ENCODE measurements at regions not wholly inside any gene's neighbourhood (a gene's known extent, or its start where the extent isn't known, plus 50 kb on each side); places are given as distances from the start of the nearest gene placed in this dataset.

- TF ChIP-seq MEF2A (IDR thresholded peaks at IDR 0.05; ENCODE audit: borderline replicate concordance, low read depth) = no peak
Observed at GRCh38 chr1:57489358-57490036, 65.6 kb upstream of the DAB1 start (continued).

- 20% methylated on average over 4 of the region's 4 CpGs for WGBS (ENCODE audit: low lambda C conversion rate)
- H3K4me1 ChIP-seq (ENCODE audit: control insufficient read depth in 1 of 2, insufficient read depth in 2 of 2, low read depth in 1 of 2, low read length in 1 of 2) = peaks cover 0 to 27% of the 10 kb centered on the region in 2 experiments; a peak in 1 of 4 replicates
- H3K79me2 ChIP-seq (ENCODE audit: insufficient read depth) = no peaks in the 10 kb centered on the region
- DNase-seq = no peak
- no peaks in the 10 kb centered on the region for H3K36me3 ChIP-seq (replicated peaks in 1 of 2; ENCODE audit: control insufficient read depth in 1 of 2, insufficient read depth in 2 of 2, low read length in 1 of 2)
- H3K27me3 ChIP-seq (ENCODE audit: insufficient read depth) = no peaks in the 10 kb centered on the region
- H4K20me1 ChIP-seq (ENCODE audit: insufficient read depth) = no peaks in the 10 kb centered on the region
- H3K4me2 ChIP-seq = peak overlapping the region; percentile 11; the same call in 1 of the 2 replicates
- POLR2A ChIA-PET = no interaction called here
- no peak overlapping the region for H3K4me3 ChIP-seq (ENCODE audit: low read depth in 2 of 2, low read length in 1 of 2)
- H3K27ac ChIP-seq (ENCODE audit: low read depth in 2 of 2, low read length in 1 of 2) = peak overlapping the region in 1 of 2 experiments; percentile 52; a peak in 2 of 4 replicates
- H3K9me3 ChIP-seq = no peaks in the 10 kb centered on the region
- H2AFZ ChIP-seq (ENCODE audit: low read depth) = peak overlapping the region; percentile 37; the same call in 1 of the 2 replicates
- no peaks in the 10 kb centered on the region for H3K9me2 ChIP-seq
- CTCF ChIA-PET = no interaction called here
- peaks cover 12% of the 10 kb centered on the region for H3F3A ChIP-seq (replicated peaks; ENCODE audit: insufficient read depth)
- H3K9ac ChIP-seq = no peak overlapping the region
- TF ChIP-seq FOXM1 (IDR thresholded peaks at IDR 0.05; ENCODE audit: low read depth) (no peak), FOSL2 (IDR thresholded peaks at IDR 0.05; ENCODE audit: borderline replicate concordance, low read depth) (peak; percentile 90), RCOR1 (IDR thresholded peaks at IDR 0.05; ENCODE audit: low read length) (no peak), ZBTB33 (IDR thresholded peaks at IDR 0.05; ENCODE audit: borderline replicate concordance, low read depth) (no peak), MXI1 (IDR thresholded peaks at IDR 0.05; ENCODE audit: low read depth, low read length) (no peak), EZH2phosphoT487 (IDR thresholded peaks at IDR 0.05; ENCODE audit: borderline replicate concordance, low read depth) (no peak), ELF1 (IDR thresholded peaks at IDR 0.05) (no peak), MAX (IDR thresholded peaks at IDR 0.05; ENCODE audit: low read depth) (peak; percentile 35; the same call in 1 of the 2 replicates), SIN3A (IDR thresholded peaks at IDR 0.05; ENCODE audit: borderline replicate concordance, low read depth, low read length) (no peak; the same call in 1 of the 2 replicates), IRF3 (IDR thresholded peaks at IDR 0.05; ENCODE audit: low read depth, low read length) (no peak), JUND (IDR thresholded peaks at IDR 0.05) (peak; percentile 79), RFX5 (IDR thresholded peaks at IDR 0.05; ENCODE audit: low read length) (no peak), TAF1 (IDR thresholded peaks at IDR 0.05; ENCODE audit: borderline replicate concordance, low read depth, low read length) (no peak), USF1 (IDR thresholded peaks at IDR 0.05; ENCODE audit: borderline replicate concordance, low read depth) (no peak), REST (IDR thresholded peaks at IDR 0.05; ENCODE audit: low read depth, low read length) (no peak), FOXJ3 (CRISPR knock-in tag; IDR thresholded peaks at IDR 0.05) (no peak), CHD2 (IDR thresholded peaks at IDR 0.05; ENCODE audit: low read length, partially characterized antibody) (no peak), SMC3 (IDR thresholded peaks at IDR 0.05; ENCODE audit: low read depth, low read length) (no peak), RAD21 (IDR thresholded peaks at IDR 0.05; ENCODE audit: low read length) (no peak), POLR2AphosphoS5 (IDR thresholded peaks at IDR 0.05; ENCODE audit: low read depth, low read length) (no peak; the same call in 1 of the 2 replicates), TCF12 (IDR thresholded peaks at IDR 0.05) (peak; percentile 58), PBX3 (IDR thresholded peaks at IDR 0.05) (peak; percentile 84), GATA2 (CRISPR knock-in tag; IDR thresholded peaks at IDR 0.05) (no peak)
Observed at GRCh38 chr1:57485643-57486042, 61.8 kb upstream of the DAB1 start.

Measured in SK-N-SH (cell line).